WTC11 (cell line): ENCODE measurements at regions not wholly inside any gene's neighbourhood (a gene's known extent, or its start where the extent isn't known, plus 50 kb on each side); places are given as distances from the start of the nearest gene placed in this dataset.
A peak's percentile ranks its signal among the peaks of the same experiment; 100 is the strongest.

Source experiments
- ATAC-seq: fragments of 200-7000 bp; cut with Tn5 transposase; 2 replicates; pipeline ENCODE4 v1.10.0; 2021; ENCODE audit warnings: mild to moderate bottlenecking, moderate library complexity
- CTCF ChIA-PET: fragments of 300-600 bp; sonication (Branson Sonifier 250); formaldehyde crosslinking; loops from one replicate; lab custom pipeline; 2021; ENCODE audit warnings: antibody characterized with exemption; lab: Charles Lee
- POLR2A ChIA-PET: fragments of 350-600 bp; sonication (Branson Sonifier 250); formaldehyde crosslinking; loops from one replicate; lab custom pipeline; 2021; ENCODE audit warnings: antibody characterized with exemption; lab: Charles Lee
- DNase-seq: peaks from one replicate; pipeline ENCODE4 v3.0.0; 2021; ENCODE audit warnings: low spot score
- H3K27ac Mint-ChIP-seq: 2 replicates; pipeline ENCODE4 v1.8.0; 2021; ENCODE audit warnings: mixed read lengths
- H3K27me3 Mint-ChIP-seq: 2 replicates; pipeline ENCODE4 v1.8.0; 2021; ENCODE audit warnings: low read depth, mild to moderate bottlenecking, moderate library complexity, mixed read lengths
- H3K36me3 Mint-ChIP-seq: 2 replicates; pipeline ENCODE4 v1.8.0; 2021; ENCODE audit warnings: mixed read lengths
- H3K4me1 Mint-ChIP-seq: 2 replicates; pipeline ENCODE4 v1.8.0; 2022; ENCODE audit warnings: mixed read lengths
- H3K4me3 Mint-ChIP-seq: 2 replicates; pipeline ENCODE4 v1.8.0; 2021; ENCODE audit warnings: mild to moderate bottlenecking, moderate library complexity, mixed read lengths
- H3K9me3 Mint-ChIP-seq: 2 replicates; pipeline ENCODE4 v1.8.0; 2021; ENCODE audit warnings: mixed read lengths
- ATF1 ChIP-seq: sonication (generic); formaldehyde crosslinking; IDR thresholded peaks from 2 replicates; pipeline ENCODE4 v1.8.1; 2023; ENCODE audit warnings: mild to moderate bottlenecking, moderate library complexity, missing genetic modification reagents
- CREM ChIP-seq: sonication (generic); formaldehyde crosslinking; IDR thresholded peaks from 2 replicates; pipeline ENCODE4 v1.8.1; 2022; ENCODE audit warnings: mild to moderate bottlenecking, missing genetic modification reagents, moderate library complexity
- EMX1 ChIP-seq: fragments of 250-450 bp; sonication (Bioruptor Pico); IDR thresholded peaks from 2 replicates; pipeline ENCODE4 v1.8.0; 2021; ENCODE audit warnings: mild to moderate bottlenecking
- ESRRA ChIP-seq: sonication (generic); formaldehyde crosslinking; IDR thresholded peaks from 2 replicates; pipeline ENCODE4 v1.8.1; 2022; ENCODE audit warnings: mild to moderate bottlenecking, missing genetic modification reagents, borderline replicate concordance
- GTF2I ChIP-seq: fragments of 250-450 bp; sonication (Bioruptor Pico); conservative IDR thresholded peaks from 2 replicates; pipeline ENCODE4 v1.4.0; 2021; ENCODE audit warnings: mild to moderate bottlenecking
- KAT7 ChIP-seq: sonication (generic); formaldehyde crosslinking; IDR thresholded peaks from 2 replicates; pipeline ENCODE4 v1.8.1; 2023; ENCODE audit warnings: missing genetic modification reagents, mild to moderate bottlenecking, borderline replicate concordance
- MYBL2 ChIP-seq: sonication (generic); formaldehyde crosslinking; IDR thresholded peaks from 2 replicates; pipeline ENCODE4 v1.8.1; 2023; ENCODE audit warnings: mild to moderate bottlenecking, moderate library complexity, missing genetic modification reagents
- NFE2L1 ChIP-seq: sonication (generic); formaldehyde crosslinking; IDR thresholded peaks from 2 replicates; pipeline ENCODE4 v1.8.1; 2023; ENCODE audit warnings: missing genetic modification reagents
- PRRX2 ChIP-seq: fragments of 250-450 bp; sonication (Bioruptor Pico); IDR thresholded peaks from 2 replicates; pipeline ENCODE4 v1.8.0; 2021; ENCODE audit warnings: mild to moderate bottlenecking
- RELA ChIP-seq: sonication (generic); formaldehyde crosslinking; IDR thresholded peaks from 2 replicates; pipeline ENCODE4 v1.8.1; 2022; ENCODE audit warnings: missing genetic modification reagents, mild to moderate bottlenecking, borderline replicate concordance
- SOX15 ChIP-seq: fragments of 250-450 bp; sonication (Bioruptor Pico); IDR thresholded peaks from 2 replicates; pipeline ENCODE4 v1.9.0; 2021; ENCODE audit warnings: mild to moderate bottlenecking
- ZNF232 ChIP-seq: sonication (generic); formaldehyde crosslinking; IDR thresholded peaks from 2 replicates; pipeline ENCODE4 v1.8.0; 2022; ENCODE audit warnings: mild to moderate bottlenecking, missing genetic modification reagents
- ZNF317 ChIP-seq: sonication (generic); formaldehyde crosslinking; IDR thresholded peaks from 2 replicates; pipeline ENCODE4 v1.8.1; 2023; ENCODE audit warnings: low read depth, mild to moderate bottlenecking, moderate library complexity, missing genetic modification reagents, borderline replicate concordance
- ZNF396 ChIP-seq: fragments of 250-450 bp; sonication (Bioruptor Pico); IDR thresholded peaks from 2 replicates; pipeline ENCODE4 v1.8.0; 2021; ENCODE audit warnings: mild to moderate bottlenecking, moderate library complexity, borderline replicate concordance
- ZNF416 ChIP-seq: fragments of 250-450 bp; sonication (Bioruptor Pico); IDR thresholded peaks from 2 replicates; pipeline ENCODE4 v1.9.0; 2021; ENCODE audit warnings: mild to moderate bottlenecking, inconsistent platforms
- ZNF423 ChIP-seq: fragments of 250-450 bp; sonication (Bioruptor Pico); IDR thresholded peaks from 2 replicates; pipeline ENCODE4 v2.1.2; 2022; ENCODE audit warnings: mild to moderate bottlenecking, moderate library complexity
- TF ChIP-seq, protein P1 (sequence below): sonication (generic); formaldehyde crosslinking; IDR thresholded peaks from 2 replicates; pipeline ENCODE4 v1.8.1; 2023; ENCODE audit warnings: mild to moderate bottlenecking, moderate library complexity, missing genetic modification reagents
- TF ChIP-seq, protein P2 (sequence below): fragments of 250-450 bp; sonication (Bioruptor Pico); IDR thresholded peaks from 2 replicates; pipeline ENCODE4 v1.9.0; 2021; ENCODE audit warnings: mild to moderate bottlenecking
- TF ChIP-seq, protein P3 (sequence below): sonication (generic); formaldehyde crosslinking; IDR thresholded peaks from 2 replicates; pipeline ENCODE4 v1.8.0; 2022; ENCODE audit warnings: mild to moderate bottlenecking, missing genetic modification reagents
- TF ChIP-seq, protein P4 (sequence below): sonication (generic); formaldehyde crosslinking; IDR thresholded peaks from 2 replicates; pipeline ENCODE4 v1.8.1; 2023; ENCODE audit warnings: mild to moderate bottlenecking, missing genetic modification reagents
- TF ChIP-seq, protein P5 (sequence below): sonication (generic); formaldehyde crosslinking; IDR thresholded peaks from 2 replicates; pipeline ENCODE4 v1.8.0; 2022; ENCODE audit warnings: missing genetic modification reagents
- TF ChIP-seq, protein P6 (sequence below): sonication (generic); formaldehyde crosslinking; IDR thresholded peaks from 2 replicates; pipeline ENCODE4 v1.8.0; 2022; ENCODE audit warnings: mild to moderate bottlenecking, missing genetic modification reagents
- TF ChIP-seq, protein P7 (sequence below): fragments of 200-600 bp; IDR thresholded peaks from 2 replicates; pipeline ENCODE4 v1.8.0; 2022; ENCODE audit warnings: antibody characterized with exemption
- TF ChIP-seq, protein P8 (sequence below): sonication (generic); formaldehyde crosslinking; IDR thresholded peaks from 2 replicates; pipeline ENCODE4 v1.8.1; 2023; ENCODE audit warnings: mild to moderate bottlenecking, missing genetic modification reagents

DNA sequence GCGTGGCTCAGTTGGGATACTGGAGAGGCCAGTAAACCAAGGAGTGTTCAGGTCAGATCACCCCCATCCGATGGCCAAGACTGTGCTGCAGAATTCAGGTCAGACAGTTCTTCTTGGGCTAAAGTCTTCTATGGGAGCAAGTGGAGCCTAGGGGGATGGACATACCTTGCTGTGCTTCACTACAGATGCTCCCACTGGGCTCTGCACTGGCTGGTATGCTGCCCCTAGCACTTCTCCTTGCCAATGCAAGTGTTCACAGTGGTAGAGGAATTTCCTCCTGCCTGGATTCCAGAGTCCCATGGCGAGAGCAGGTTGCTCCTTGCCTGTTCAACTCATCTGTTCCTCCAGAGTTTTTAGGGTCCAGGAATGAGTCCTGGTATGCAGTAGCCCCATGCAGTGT, 134.2 kb upstream of the EDIL3 start:
- peak; percentile 63; the same call in 1 of the 2 replicates for ATAC-seq
- TF ChIP-seq ZNF416 (CRISPR knock-in tag) (no peak), ZNF317 (CRISPR knock-in tag) (no peak), ZNF396 (CRISPR knock-in tag) (no peak), EMX1 (CRISPR knock-in tag) (no peak)
- TF ChIP-seq, protein P1, sequence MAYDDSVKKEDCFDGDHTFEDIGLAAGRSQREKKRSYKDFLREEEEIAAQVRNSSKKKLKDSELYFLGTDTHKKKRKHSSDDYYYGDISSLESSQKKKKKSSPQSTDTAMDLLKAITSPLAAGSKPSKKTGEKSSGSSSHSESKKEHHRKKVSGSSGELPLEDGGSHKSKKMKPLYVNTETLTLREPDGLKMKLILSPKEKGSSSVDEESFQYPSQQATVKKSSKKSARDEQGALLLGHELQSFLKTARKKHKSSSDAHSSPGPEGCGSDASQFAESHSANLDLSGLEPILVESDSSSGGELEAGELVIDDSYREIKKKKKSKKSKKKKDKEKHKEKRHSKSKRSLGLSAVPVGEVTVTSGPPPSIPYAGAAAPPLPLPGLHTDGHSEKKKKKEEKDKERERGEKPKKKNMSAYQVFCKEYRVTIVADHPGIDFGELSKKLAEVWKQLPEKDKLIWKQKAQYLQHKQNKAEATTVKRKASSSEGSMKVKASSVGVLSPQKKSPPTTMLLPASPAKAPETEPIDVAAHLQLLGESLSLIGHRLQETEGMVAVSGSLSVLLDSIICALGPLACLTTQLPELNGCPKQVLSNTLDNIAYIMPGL (CRISPR knock-in tag) = no peak
- TF ChIP-seq, protein P2, sequence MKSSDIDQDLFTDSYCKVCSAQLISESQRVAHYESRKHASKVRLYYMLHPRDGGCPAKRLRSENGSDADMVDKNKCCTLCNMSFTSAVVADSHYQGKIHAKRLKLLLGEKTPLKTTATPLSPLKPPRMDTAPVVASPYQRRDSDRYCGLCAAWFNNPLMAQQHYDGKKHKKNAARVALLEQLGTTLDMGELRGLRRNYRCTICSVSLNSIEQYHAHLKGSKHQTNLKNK (CRISPR knock-in tag) = no peak
- CTCF ChIA-PET = no interaction called here
- no peak overlapping the region for H3K27ac Mint-ChIP-seq
- no peak overlapping the region for H3K4me3 Mint-ChIP-seq
- H3K4me1 Mint-ChIP-seq = no peaks in the 10 kb centered on the region
- H3K36me3 Mint-ChIP-seq = peaks cover 5% of the 10 kb centered on the region; the same call in 1 of the 2 replicates
- POLR2A ChIA-PET = no interaction called here
- peaks cover 30% of the 10 kb centered on the region for H3K9me3 Mint-ChIP-seq
- no peak for DNase-seq
- 0 out of 2 replicates have a peak, but pooled peaks cover 2% of the 10 kb centered on the region for H3K27me3 Mint-ChIP-seq

DNA sequence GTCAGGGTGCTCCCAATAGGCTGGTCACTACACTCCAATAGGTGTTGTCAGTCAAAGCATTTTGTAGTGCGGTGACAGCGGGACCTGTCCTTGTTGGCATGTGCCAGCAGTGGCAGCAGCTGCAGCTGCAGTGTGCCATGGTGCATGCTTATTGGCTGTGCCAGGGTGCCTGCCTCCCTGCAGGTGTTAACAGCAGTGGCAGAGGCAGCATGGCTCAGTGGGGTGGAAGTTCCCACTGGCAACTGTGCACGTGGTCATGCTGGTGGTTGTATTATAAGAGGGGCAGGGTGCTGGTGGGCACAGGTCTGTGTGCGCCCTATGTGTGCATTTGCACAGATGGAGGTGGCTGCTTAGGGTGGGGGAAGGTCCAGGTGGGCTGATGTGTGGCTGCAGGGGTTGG, 133.7 kb upstream of the EDIL3 start:
- POLR2A ChIA-PET = no interaction called here
- DNase-seq = no peak

More for the DNA sequence above, 133.7 kb upstream of the EDIL3 start:
- Mint-ChIP-seq H3K9me3 (peaks cover 30% of the 10 kb centered on the region), H3K36me3 (peaks cover 5% of the 10 kb centered on the region; the same call in 1 of the 2 replicates), H3K4me3 (no peak overlapping the region), H3K27me3 (0 out of 2 replicates have a peak, but pooled peaks cover 2% of the 10 kb centered on the region), H3K27ac (no peak overlapping the region), H3K4me1 (no peaks in the 10 kb centered on the region)
- TF ChIP-seq SOX15 (CRISPR knock-in tag) (no peak), GTF2I (no peak), RELA (CRISPR knock-in tag) (no peak), NFE2L1 (CRISPR knock-in tag) (no peak), PRRX2 (CRISPR knock-in tag) (no peak), ATF1 (CRISPR knock-in tag) (no peak), ZNF423 (CRISPR knock-in tag) (no peak), ESRRA (CRISPR knock-in tag) (no peak), KAT7 (CRISPR knock-in tag) (no peak), ZNF232 (CRISPR knock-in tag) (no peak), MYBL2 (CRISPR knock-in tag) (no peak), CREM (CRISPR knock-in tag) (no peak)
- TF ChIP-seq, protein P3, sequence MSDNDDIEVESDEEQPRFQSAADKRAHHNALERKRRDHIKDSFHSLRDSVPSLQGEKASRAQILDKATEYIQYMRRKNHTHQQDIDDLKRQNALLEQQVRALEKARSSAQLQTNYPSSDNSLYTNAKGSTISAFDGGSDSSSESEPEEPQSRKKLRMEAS (CRISPR knock-in tag) = no peak
- TF ChIP-seq, protein P4, sequence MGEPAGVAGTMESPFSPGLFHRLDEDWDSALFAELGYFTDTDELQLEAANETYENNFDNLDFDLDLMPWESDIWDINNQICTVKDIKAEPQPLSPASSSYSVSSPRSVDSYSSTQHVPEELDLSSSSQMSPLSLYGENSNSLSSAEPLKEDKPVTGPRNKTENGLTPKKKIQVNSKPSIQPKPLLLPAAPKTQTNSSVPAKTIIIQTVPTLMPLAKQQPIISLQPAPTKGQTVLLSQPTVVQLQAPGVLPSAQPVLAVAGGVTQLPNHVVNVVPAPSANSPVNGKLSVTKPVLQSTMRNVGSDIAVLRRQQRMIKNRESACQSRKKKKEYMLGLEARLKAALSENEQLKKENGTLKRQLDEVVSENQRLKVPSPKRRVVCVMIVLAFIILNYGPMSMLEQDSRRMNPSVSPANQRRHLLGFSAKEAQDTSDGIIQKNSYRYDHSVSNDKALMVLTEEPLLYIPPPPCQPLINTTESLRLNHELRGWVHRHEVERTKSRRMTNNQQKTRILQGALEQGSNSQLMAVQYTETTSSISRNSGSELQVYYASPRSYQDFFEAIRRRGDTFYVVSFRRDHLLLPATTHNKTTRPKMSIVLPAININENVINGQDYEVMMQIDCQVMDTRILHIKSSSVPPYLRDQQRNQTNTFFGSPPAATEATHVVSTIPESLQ (CRISPR knock-in tag) = no peak
- TF ChIP-seq, protein P5, sequence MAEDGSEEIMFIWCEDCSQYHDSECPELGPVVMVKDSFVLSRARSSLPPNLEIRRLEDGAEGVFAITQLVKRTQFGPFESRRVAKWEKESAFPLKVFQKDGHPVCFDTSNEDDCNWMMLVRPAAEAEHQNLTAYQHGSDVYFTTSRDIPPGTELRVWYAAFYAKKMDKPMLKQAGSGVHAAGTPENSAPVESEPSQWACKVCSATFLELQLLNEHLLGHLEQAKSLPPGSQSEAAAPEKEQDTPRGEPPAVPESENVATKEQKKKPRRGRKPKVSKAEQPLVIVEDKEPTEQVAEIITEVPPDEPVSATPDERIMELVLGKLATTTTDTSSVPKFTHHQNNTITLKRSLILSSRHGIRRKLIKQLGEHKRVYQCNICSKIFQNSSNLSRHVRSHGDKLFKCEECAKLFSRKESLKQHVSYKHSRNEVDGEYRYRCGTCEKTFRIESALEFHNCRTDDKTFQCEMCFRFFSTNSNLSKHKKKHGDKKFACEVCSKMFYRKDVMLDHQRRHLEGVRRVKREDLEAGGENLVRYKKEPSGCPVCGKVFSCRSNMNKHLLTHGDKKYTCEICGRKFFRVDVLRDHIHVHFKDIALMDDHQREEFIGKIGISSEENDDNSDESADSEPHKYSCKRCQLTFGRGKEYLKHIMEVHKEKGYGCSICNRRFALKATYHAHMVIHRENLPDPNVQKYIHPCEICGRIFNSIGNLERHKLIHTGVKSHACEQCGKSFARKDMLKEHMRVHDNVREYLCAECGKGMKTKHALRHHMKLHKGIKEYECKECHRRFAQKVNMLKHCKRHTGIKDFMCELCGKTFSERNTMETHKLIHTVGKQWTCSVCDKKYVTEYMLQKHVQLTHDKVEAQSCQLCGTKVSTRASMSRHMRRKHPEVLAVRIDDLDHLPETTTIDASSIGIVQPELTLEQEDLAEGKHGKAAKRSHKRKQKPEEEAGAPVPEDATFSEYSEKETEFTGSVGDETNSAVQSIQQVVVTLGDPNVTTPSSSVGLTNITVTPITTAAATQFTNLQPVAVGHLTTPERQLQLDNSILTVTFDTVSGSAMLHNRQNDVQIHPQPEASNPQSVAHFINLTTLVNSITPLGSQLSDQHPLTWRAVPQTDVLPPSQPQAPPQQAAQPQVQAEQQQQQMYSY (CRISPR knock-in tag) = no peak
- TF ChIP-seq, protein P6, sequence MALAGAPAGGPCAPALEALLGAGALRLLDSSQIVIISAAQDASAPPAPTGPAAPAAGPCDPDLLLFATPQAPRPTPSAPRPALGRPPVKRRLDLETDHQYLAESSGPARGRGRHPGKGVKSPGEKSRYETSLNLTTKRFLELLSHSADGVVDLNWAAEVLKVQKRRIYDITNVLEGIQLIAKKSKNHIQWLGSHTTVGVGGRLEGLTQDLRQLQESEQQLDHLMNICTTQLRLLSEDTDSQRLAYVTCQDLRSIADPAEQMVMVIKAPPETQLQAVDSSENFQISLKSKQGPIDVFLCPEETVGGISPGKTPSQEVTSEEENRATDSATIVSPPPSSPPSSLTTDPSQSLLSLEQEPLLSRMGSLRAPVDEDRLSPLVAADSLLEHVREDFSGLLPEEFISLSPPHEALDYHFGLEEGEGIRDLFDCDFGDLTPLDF (CRISPR knock-in tag) = no peak
- TF ChIP-seq, protein P7, sequence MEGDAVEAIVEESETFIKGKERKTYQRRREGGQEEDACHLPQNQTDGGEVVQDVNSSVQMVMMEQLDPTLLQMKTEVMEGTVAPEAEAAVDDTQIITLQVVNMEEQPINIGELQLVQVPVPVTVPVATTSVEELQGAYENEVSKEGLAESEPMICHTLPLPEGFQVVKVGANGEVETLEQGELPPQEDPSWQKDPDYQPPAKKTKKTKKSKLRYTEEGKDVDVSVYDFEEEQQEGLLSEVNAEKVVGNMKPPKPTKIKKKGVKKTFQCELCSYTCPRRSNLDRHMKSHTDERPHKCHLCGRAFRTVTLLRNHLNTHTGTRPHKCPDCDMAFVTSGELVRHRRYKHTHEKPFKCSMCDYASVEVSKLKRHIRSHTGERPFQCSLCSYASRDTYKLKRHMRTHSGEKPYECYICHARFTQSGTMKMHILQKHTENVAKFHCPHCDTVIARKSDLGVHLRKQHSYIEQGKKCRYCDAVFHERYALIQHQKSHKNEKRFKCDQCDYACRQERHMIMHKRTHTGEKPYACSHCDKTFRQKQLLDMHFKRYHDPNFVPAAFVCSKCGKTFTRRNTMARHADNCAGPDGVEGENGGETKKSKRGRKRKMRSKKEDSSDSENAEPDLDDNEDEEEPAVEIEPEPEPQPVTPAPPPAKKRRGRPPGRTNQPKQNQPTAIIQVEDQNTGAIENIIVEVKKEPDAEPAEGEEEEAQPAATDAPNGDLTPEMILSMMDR = no peak
- TF ChIP-seq, protein P8, sequence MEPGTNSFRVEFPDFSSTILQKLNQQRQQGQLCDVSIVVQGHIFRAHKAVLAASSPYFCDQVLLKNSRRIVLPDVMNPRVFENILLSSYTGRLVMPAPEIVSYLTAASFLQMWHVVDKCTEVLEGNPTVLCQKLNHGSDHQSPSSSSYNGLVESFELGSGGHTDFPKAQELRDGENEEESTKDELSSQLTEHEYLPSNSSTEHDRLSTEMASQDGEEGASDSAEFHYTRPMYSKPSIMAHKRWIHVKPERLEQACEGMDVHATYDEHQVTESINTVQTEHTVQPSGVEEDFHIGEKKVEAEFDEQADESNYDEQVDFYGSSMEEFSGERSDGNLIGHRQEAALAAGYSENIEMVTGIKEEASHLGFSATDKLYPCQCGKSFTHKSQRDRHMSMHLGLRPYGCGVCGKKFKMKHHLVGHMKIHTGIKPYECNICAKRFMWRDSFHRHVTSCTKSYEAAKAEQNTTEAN (CRISPR knock-in tag) = no peak
- CTCF ChIA-PET = no interaction called here
- no peak for ATAC-seq
